Gastroesophageal sphincter (tissue), 4 donors: ENCODE measurements at regions not wholly inside any gene's neighbourhood (a gene's known extent, or its start where the extent isn't known, plus 50 kb on each side); places are given as distances from the start of the nearest gene placed in this dataset.

Experiments
- ATAC-seq: fragments of 150-250 bp; one replicate; pipeline ENCODE4 v1.9.1; 2016; ENCODE audit warnings: mild to moderate bottlenecking, moderate library complexity
- H3K27ac ChIP-seq, 4 donors: fragments of 200-600 bp; sonication (generic) in 3 of 4; 1 replicate in 3 of 4; 2 replicates in 1 of 4; pipeline ENCODE4 v1.5.1; 2016 to 2019
- H3K27me3 ChIP-seq: fragments of 200-600 bp; sonication (generic); one replicate; pipeline ENCODE4 v1.5.1; 2019
- H3K36me3 ChIP-seq, 2 donors: fragments of 200-600 bp; sonication (generic); one replicate each; pipeline ENCODE4 v1.5.1; 2019; ENCODE audit warnings: control low read depth in 1 of 2
- H3K4me1 ChIP-seq, 3 donors: fragments of 200-600 bp; sonication (generic); 1 replicate in 2 of 3; 2 replicates in 1 of 3; pipeline ENCODE4 v1.5.1; 2016 to 2019; ENCODE audit warnings: control low read depth in 2 of 3
- H3K4me3 ChIP-seq, 2 donors: fragments of 200-600 bp; sonication (generic); one replicate each; pipeline ENCODE4 v1.5.1; 2019; ENCODE audit warnings: mild to moderate bottlenecking in 1 of 2, moderate library complexity in 1 of 2
- H3K9me3 ChIP-seq, 3 donors: fragments of 200-600 bp; sonication (generic); one replicate each; pipeline ENCODE4 v1.5.1; 2017 to 2019; ENCODE audit warnings: control low read depth in 2 of 3
- CTCF ChIP-seq, 4 experiments: fragments of 200-600 bp in 2 of 4; fragments of 450-650 bp in 2 of 4; sonication (generic) in 1 of 4; IDR thresholded peaks; one replicate each; pipeline ENCODE4 v1.5.1; 2017 to 2019; ENCODE audit warnings: antibody characterized with exemption in 4 of 4, mild to moderate bottlenecking in 2 of 4, moderate library complexity in 2 of 4
- EP300 ChIP-seq: sonication (generic); formaldehyde crosslinking; IDR thresholded peaks from one replicate; pipeline ENCODE4 v1.6.1; 2017; ENCODE audit warnings: antibody characterized with exemption, mild to moderate bottlenecking
- POLR2A ChIP-seq, 2 donors: fragments of 450-650 bp; IDR thresholded peaks; one replicate each; pipeline ENCODE4 v1.6.1; 2017; ENCODE audit warnings: antibody characterized with exemption in 2 of 2, mild to moderate bottlenecking in 2 of 2, moderate library complexity in 1 of 2
- POLR2AphosphoS5 ChIP-seq: sonication (generic); formaldehyde crosslinking; IDR thresholded peaks from one replicate; pipeline ENCODE4 v1.6.1; 2017; ENCODE audit warnings: antibody characterized with exemption
- WGBS, 2 donors: methylation state at CpG; one replicate each; pipeline ENCODE4 v1.1.5; 2018; ENCODE audit warnings: low coverage in 1 of 2; 5-methylcytosine and 5-hydroxymethylcytosine counted together

- 43 to 49% methylated on average over 3 to 6 of the region's 7 CpGs for WGBS, 2 donors
- Histone ChIP-seq H3K4me1 (no peaks in the 10 kb centered on the region), H3K27ac (no peak overlapping the region), H3K9me3 (no peaks in the 10 kb centered on the region), H3K4me3 (no peak overlapping the region), H3K27me3 (no peaks in the 10 kb centered on the region), H3K36me3 (no peaks in the 10 kb centered on the region)
- ATAC-seq = no peak
- TF ChIP-seq EP300 (no peak), CTCF (IDR thresholded peaks at IDR 0.05) (no peak), POLR2AphosphoS5 (no peak), POLR2A (IDR thresholded peaks at IDR 0.05) (no peak)
These were observed 114.0 kb downstream of the FAM174B start for GRCh38 chr15:92541291-92542200.

GRCh38 chr15:92538115-92538514 is 117.5 kb downstream of the FAM174B start:
- no peak for TF ChIP-seq POLR2A (IDR thresholded peaks at IDR 0.05)
- TF ChIP-seq POLR2AphosphoS5 = no peak
- no peak for TF ChIP-seq EP300
- TF ChIP-seq CTCF (IDR thresholded peaks at IDR 0.05) = no peak
- Histone ChIP-seq H3K4me1 (no peaks in the 10 kb centered on the region), H3K36me3 (no peaks in the 10 kb centered on the region), H3K27ac (no peak overlapping the region), H3K27me3 (no peaks in the 10 kb centered on the region), H3K9me3 (peaks cover 0 to 7% (median 0%) of the 10 kb centered on the region in 3 donors), H3K4me3 (no peak overlapping the region)
- ATAC-seq = no peak
- no CpG with 5 or more reads among the region's 3 CpGs for WGBS, 2 donors

- Histone ChIP-seq H3K36me3 (no peaks in the 10 kb centered on the region), H3K27ac (no peak overlapping the region), H3K27me3 (no peaks in the 10 kb centered on the region), H3K4me3 (no peak overlapping the region), H3K4me1 (no peaks in the 10 kb centered on the region), H3K9me3 (peaks cover 0 to 7% (median 0%) of the 10 kb centered on the region in 3 donors)
- TF ChIP-seq CTCF (IDR thresholded peaks at IDR 0.05) (no peak), EP300 (no peak), POLR2AphosphoS5 (no peak), POLR2A (IDR thresholded peaks at IDR 0.05) (no peak)
- WGBS, 2 donors = 61 to 80% methylated on average over 1 to 2 of the region's 2 CpGs
- ATAC-seq = no peak
These were observed 122.3 kb downstream of the FAM174B start for GRCh38 chr15:92533298-92533697.

- H3K36me3 ChIP-seq = no peaks in the 10 kb centered on the region
- H3K27me3 ChIP-seq = no peaks in the 10 kb centered on the region
- H3K4me3 ChIP-seq = no peak overlapping the region
- TF ChIP-seq CTCF (IDR thresholded peaks at IDR 0.05) (no peak), POLR2AphosphoS5 (no peak), EP300 (no peak), POLR2A (IDR thresholded peaks at IDR 0.05) (no peak)
- H3K27ac ChIP-seq = no peak overlapping the region
- H3K9me3 ChIP-seq = peaks cover 0 to 7% (median 0%) of the 10 kb centered on the region in 3 donors
- WGBS, 2 donors = 17% methylated on average over 1 of the region's 1 CpG; no CpG with 5 or more reads in 1 of the 2 donors
- ATAC-seq = no peak
- peaks cover 0 to 13% (median 0%) of the 10 kb centered on the region in 3 donors for H3K4me1 ChIP-seq
These were observed 124.2 kb downstream of the FAM174B start for GRCh38 chr15:92531406-92531805.

GRCh38 chr15:92528736-92529135 is 126.8 kb downstream of the FAM174B start:
- H3K4me3 ChIP-seq = no peak overlapping the region
- no peak for ATAC-seq
- WGBS, 2 donors = 88% methylated on average over 1 of the region's 1 CpG; no CpG with 5 or more reads in 1 of the 2 donors
- H3K27ac ChIP-seq = no peak overlapping the region
- no peaks in the 10 kb centered on the region for H3K36me3 ChIP-seq
- TF ChIP-seq POLR2AphosphoS5 (no peak), CTCF (IDR thresholded peaks at IDR 0.05) (no peak), POLR2A (IDR thresholded peaks at IDR 0.05) (no peak), EP300 (no peak)
- H3K9me3 ChIP-seq = no peaks in the 10 kb centered on the region
- H3K4me1 ChIP-seq = peaks cover 0 to 20% (median 0%) of the 10 kb centered on the region in 3 donors
- no peaks in the 10 kb centered on the region for H3K27me3 ChIP-seq
